Activated T-helper 2 cell treated with anti-CD3 and anti-CD28 coated beads, Interferon-gamma antibody, Interleukin-2, Interleukin-4, amounts not matched to agents 10 μg/mL and 5 μg/mL and 100 μg/mL, durations not matched to agents 14 hours and 24 hours and 36 hours (primary cell): ENCODE measurements at regions not wholly inside any gene's neighbourhood (a gene's known extent, or its start where the extent isn't known, plus 50 kb on each side); places are given as distances from the start of the nearest gene placed in this dataset.

Experiments
- DNase-seq: peaks from one replicate; pipeline ENCODE4 v3.0.0; 2021; ENCODE audit warnings: low spot score
- H3K27ac Mint-ChIP-seq: one replicate; pipeline ENCODE4 v1.8.0; 2021; ENCODE audit warnings: mixed read lengths
- H3K27me3 Mint-ChIP-seq: one replicate; pipeline ENCODE4 v1.8.0; 2021; ENCODE audit warnings: low read depth, mixed read lengths
- H3K36me3 Mint-ChIP-seq: one replicate; pipeline ENCODE4 v1.8.0; 2021; ENCODE audit warnings: low read depth, mixed read lengths
- H3K4me1 Mint-ChIP-seq: one replicate; pipeline ENCODE4 v1.8.0; 2021; ENCODE audit warnings: low read depth, mixed read lengths
- H3K4me3 Mint-ChIP-seq: one replicate; pipeline ENCODE4 v1.8.0; 2021; ENCODE audit warnings: low read depth, mild to moderate bottlenecking, moderate library complexity, mixed read lengths
- H3K9me3 Mint-ChIP-seq: one replicate; pipeline ENCODE4 v1.8.0; 2021; ENCODE audit warnings: mixed read lengths
- intact Hi-C: fragments of 100-400 bp; cut with micrococcal nuclease; formaldehyde crosslinking; loops from one replicate; pipeline ENCODE4 v1.15.1; 2023

GRCh38 chr1:5509664-5510452 is 482.4 kb downstream of the NPHP4 start:
- intact Hi-C loops, result loop anchor here (2.0 to 5.0 kb wide), 2 partner anchors 237 to 465 kb away; no protein-coding TSS in a partner anchor
- Mint-ChIP-seq H3K4me3 (no peak overlapping the region), H3K9me3 (no peaks in the 10 kb centered on the region), H3K36me3 (no peaks in the 10 kb centered on the region), H3K4me1 (no peaks in the 10 kb centered on the region), H3K27me3 (no peaks in the 10 kb centered on the region), H3K27ac (no peak overlapping the region)
- DNase-seq, result peak; percentile 46

DNA sequence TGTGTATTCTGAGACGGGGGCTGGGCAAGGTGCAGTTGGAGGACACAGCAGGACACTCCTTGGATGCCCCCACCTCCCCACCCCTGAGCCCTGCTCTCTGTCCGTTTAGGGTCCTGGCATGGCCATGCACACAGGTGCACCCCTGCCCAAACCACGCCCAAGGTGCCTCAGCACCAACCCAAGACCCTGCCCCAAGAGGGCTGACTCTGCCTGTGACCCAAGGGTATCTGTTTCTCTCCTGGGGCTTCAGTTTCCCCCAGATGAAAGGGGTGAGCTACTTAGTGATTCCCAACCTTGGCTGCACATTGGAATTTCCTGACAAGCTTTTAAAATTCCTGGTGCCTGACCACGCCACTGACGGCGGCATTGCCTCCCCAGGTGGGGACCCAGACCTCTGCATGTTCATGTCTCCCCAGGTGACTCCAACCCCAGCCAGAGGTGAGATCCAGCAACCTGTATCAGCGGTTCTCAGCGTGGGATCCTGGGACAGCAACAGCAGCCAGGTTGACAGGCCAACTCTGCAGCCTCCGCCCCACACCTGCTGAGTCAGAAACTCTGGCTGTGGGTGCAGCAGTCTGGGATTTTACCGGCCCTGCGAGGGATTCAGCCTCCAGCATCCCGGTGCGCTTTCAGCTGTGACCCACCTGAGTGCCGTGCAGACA is 483.4 kb downstream of the NPHP4 start:
- no peaks in the 10 kb centered on the region for H3K36me3 Mint-ChIP-seq
- H3K27ac Mint-ChIP-seq, result no peak overlapping the region
- DNase-seq, result no peak
- H3K4me1 Mint-ChIP-seq, result no peaks in the 10 kb centered on the region
- H3K9me3 Mint-ChIP-seq, result no peaks in the 10 kb centered on the region
- H3K4me3 Mint-ChIP-seq, result no peak overlapping the region
- intact Hi-C loops, result no loop called here
- H3K27me3 Mint-ChIP-seq, result no peaks in the 10 kb centered on the region

- intact Hi-C loops, result no loop called here
- Mint-ChIP-seq H3K36me3 (no peaks in the 10 kb centered on the region), H3K9me3 (no peaks in the 10 kb centered on the region), H3K4me3 (no peak overlapping the region), H3K27me3 (no peaks in the 10 kb centered on the region), H3K4me1 (no peaks in the 10 kb centered on the region), H3K27ac (no peak overlapping the region)
- no peak for DNase-seq
Measured at GRCh38 chr1:5507340-5507739, 484.9 kb downstream of the NPHP4 start.

DNA sequence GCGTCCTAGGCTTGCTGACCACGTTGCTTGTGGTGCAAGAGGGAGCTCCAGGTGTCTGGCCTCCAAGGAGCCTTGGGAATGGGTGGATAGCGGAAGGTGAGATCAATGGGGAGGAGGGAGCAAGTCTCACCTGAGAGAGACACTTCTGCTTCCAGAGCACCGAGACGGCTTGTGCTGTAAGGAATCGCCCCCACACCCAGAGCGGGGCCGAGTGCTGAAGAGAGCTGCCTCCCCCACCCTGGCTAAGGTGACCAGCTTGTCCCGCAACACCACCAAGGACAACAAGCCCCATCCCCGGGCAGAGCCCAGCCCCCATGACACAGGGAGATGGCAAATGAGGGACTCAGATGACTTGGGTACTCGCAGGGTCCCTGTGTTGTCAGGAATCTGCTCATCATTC is 485.6 kb downstream of the NPHP4 start:
- Mint-ChIP-seq H3K4me3 (no peak overlapping the region), H3K36me3 (no peaks in the 10 kb centered on the region)
- intact Hi-C loops, result no loop called here

GRCh38 chr1:5505944-5506343 is 486.3 kb downstream of the NPHP4 start:
- Mint-ChIP-seq H3K9me3 (no peaks in the 10 kb centered on the region), H3K36me3 (no peaks in the 10 kb centered on the region)

More for the DNA sequence above, 485.6 kb downstream of the NPHP4 start:
- no peaks in the 10 kb centered on the region for H3K9me3 Mint-ChIP-seq
- H3K4me1 Mint-ChIP-seq, result no peaks in the 10 kb centered on the region
- DNase-seq, result no peak
- H3K27ac Mint-ChIP-seq, result no peak overlapping the region
- H3K27me3 Mint-ChIP-seq, result no peaks in the 10 kb centered on the region

GRCh38 chr1:5504364-5504740 is 487.9 kb downstream of the NPHP4 start:
- H3K9me3 Mint-ChIP-seq, result no peaks in the 10 kb centered on the region
- intact Hi-C loops, result no loop called here
- no peaks in the 10 kb centered on the region for H3K4me1 Mint-ChIP-seq
- H3K4me3 Mint-ChIP-seq, result no peak overlapping the region
- H3K36me3 Mint-ChIP-seq, result no peaks in the 10 kb centered on the region
- DNase-seq, result no peak
- no peaks in the 10 kb centered on the region for H3K27me3 Mint-ChIP-seq
- no peak overlapping the region for H3K27ac Mint-ChIP-seq

More at GRCh38 chr1:5505944-5506343, 486.3 kb downstream of the NPHP4 start:
- no peaks in the 10 kb centered on the region for H3K4me1 Mint-ChIP-seq
- intact Hi-C loops, result no loop called here
- H3K4me3 Mint-ChIP-seq, result no peak overlapping the region
- no peaks in the 10 kb centered on the region for H3K27me3 Mint-ChIP-seq
- DNase-seq, result no peak
- no peak overlapping the region for H3K27ac Mint-ChIP-seq

DNA sequence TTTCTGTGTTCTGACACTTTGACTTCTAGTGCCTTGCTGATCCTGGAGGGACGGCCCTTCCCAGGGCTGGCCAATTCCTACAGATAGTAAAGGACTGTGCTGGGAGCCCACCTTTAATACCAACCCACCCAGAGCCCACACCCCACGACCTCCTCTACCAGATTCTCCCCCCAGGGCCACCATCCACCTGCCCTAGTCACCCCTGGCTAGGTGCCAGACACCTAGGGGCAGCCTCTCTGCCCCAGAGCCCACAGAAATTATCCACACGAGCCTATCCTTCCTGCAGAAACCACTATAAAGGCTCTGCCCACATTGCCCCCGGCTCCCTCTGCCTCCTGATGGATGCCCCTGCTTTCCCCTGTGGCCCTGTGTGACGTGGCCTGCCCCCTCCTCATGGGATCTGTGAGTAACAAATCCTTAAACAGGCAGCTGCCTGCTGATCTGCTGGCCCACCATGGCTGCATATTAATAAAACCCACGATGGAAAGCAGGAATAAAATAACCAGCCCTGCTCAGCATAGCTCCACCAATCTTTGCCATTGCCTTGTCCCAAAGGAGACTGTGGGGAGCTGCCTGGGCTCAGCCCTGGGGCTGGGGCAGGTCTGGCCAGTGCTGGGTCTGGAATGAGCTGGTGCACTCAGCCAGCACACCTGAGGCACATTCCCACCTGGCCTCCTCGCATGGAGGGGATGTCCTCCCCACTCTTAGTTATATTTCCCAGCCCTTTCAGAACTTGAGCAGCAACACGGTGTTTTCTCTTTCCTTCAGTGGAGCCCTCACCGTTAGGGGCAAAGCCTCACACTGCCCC is 488.5 kb downstream of the NPHP4 start:
- no peak for DNase-seq
- no peaks in the 10 kb centered on the region for H3K9me3 Mint-ChIP-seq
- no peaks in the 10 kb centered on the region for H3K27me3 Mint-ChIP-seq
- H3K27ac Mint-ChIP-seq, result no peak overlapping the region
- no peak overlapping the region for H3K4me3 Mint-ChIP-seq
- H3K36me3 Mint-ChIP-seq, result no peaks in the 10 kb centered on the region
- intact Hi-C loops, result no loop called here
- no peaks in the 10 kb centered on the region for H3K4me1 Mint-ChIP-seq

GRCh38 chr1:5502311-5503194 is 489.7 kb downstream of the NPHP4 start:
- Mint-ChIP-seq H3K9me3 (no peaks in the 10 kb centered on the region), H3K4me3 (no peak overlapping the region), H3K27ac (no peak overlapping the region), H3K27me3 (no peaks in the 10 kb centered on the region), H3K4me1 (no peaks in the 10 kb centered on the region), H3K36me3 (no peaks in the 10 kb centered on the region)
- no peak for DNase-seq
- intact Hi-C loops, result no loop called here

- Mint-ChIP-seq H3K27me3 (no peaks in the 10 kb centered on the region), H3K27ac (no peak overlapping the region), H3K4me1 (no peaks in the 10 kb centered on the region), H3K36me3 (no peaks in the 10 kb centered on the region), H3K4me3 (no peak overlapping the region), H3K9me3 (no peaks in the 10 kb centered on the region)
- DNase-seq, result no peak
- intact Hi-C loops, result no loop called here
Measured at GRCh38 chr1:5501206-5501930, 490.9 kb downstream of the NPHP4 start.

DNA sequence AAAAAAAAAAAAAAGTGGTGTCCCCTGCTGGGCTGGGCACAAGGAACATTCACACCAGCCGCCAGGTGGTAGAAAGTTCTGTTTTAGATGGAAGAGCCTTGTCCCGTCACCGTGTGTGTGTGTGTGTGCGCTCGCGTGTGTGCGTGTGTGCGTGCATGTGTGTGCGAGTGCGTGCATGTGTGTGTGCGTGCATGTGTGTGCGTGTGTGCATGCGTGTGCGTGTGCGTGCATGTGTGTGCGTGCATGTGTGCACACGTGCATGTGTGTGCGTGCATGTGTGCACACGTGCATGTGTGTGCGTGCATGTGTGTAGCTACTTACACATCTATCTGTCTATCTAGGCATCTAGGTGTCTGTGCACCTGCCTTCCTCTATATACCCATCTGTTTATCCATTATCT is 491.7 kb downstream of the NPHP4 start:
- intact Hi-C loops, result no loop called here
- no peak overlapping the region for H3K27ac Mint-ChIP-seq
- no peaks in the 10 kb centered on the region for H3K27me3 Mint-ChIP-seq
- DNase-seq, result no peak
- H3K36me3 Mint-ChIP-seq, result no peaks in the 10 kb centered on the region
- no peaks in the 10 kb centered on the region for H3K4me1 Mint-ChIP-seq
- no peaks in the 10 kb centered on the region for H3K9me3 Mint-ChIP-seq
- no peak overlapping the region for H3K4me3 Mint-ChIP-seq

GRCh38 chr1:5497503-5497902 is 494.7 kb downstream of the NPHP4 start:
- Mint-ChIP-seq H3K27me3 (no peaks in the 10 kb centered on the region), H3K27ac (no peak overlapping the region), H3K4me3 (no peak overlapping the region), H3K9me3 (no peaks in the 10 kb centered on the region), H3K4me1 (no peaks in the 10 kb centered on the region), H3K36me3 (no peaks in the 10 kb centered on the region)
- intact Hi-C loops, result no loop called here
- no peak for DNase-seq
